ENCODE measurements at regions not wholly inside any gene's neighbourhood (a gene's known extent, or its start where the extent isn't known, plus 50 kb on each side); places are given as distances from the start of the nearest gene placed in this dataset.

DNA sequence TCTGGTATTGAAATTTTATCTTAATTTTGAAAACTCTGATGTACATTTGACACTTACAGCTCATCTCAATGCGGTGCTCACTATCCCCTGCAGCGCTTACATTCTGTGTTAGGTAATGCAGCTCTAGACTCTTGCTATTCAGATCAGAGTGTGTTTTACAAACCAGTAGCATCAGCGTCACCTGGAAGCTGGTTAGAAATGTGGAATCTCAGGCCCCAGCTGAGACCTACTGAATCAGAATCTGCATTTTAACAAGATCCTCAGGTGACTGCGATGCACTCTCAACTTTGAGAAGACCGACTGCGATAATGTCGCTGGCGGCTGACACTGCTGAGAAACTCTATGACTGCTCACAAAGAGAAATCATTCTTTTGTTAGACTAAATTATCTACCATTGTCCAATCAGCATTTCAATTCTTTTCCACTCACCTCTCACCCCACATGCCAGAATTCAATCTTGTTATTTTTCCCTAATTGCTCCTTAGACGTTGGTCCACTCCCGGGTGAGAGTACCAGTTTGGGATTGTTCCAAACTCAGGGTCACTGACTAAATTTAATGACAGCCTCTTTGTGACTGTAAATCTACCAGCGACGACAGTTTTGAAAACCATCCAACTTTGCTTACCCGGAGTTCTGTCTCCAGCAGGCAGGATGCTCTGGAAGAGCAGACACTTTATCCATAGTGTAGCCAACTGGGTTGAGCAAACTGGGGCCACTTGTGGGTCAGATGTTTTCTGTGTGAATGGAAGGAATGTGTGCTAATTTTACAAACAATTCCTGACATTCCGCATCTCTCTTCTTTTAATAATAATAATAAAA is 140.1 kb upstream of the BTBD3 start:
- Mint-ChIP-seq H3K9me3 (peaks cover 4% of the 10 kb centered on the region), H3K4me3 (no peak overlapping the region), H3K36me3 (ENCODE audit: low read depth) (no peaks in the 10 kb centered on the region), H3K27ac (no peak overlapping the region), H3K4me1 (ENCODE audit: low read depth) (no peaks in the 10 kb centered on the region), H3K27me3 (no peaks in the 10 kb centered on the region)
- no peak for DNase-seq

DNA sequence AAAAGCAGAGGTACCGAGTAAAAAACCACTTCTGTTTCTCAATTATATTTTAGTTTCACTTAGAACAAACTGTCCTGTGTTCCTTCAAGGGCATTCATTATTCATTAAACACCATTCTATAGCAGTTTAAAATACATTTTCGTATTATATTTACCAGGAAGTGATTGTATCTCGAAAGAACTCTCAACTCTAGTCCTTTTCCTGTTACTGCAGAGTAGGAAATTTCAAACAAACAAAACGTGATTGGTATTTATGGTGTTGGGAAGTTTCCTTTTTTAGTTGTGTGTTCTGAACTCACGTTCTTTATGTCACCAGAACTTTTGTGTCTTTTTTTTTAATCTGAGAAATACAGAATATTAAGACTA is 139.5 kb upstream of the BTBD3 start:
- Mint-ChIP-seq H3K36me3 (ENCODE audit: low read depth) (no peaks in the 10 kb centered on the region), H3K4me1 (ENCODE audit: low read depth) (no peaks in the 10 kb centered on the region), H3K27ac (no peak overlapping the region), H3K9me3 (no peaks in the 10 kb centered on the region), H3K4me3 (no peak overlapping the region), H3K27me3 (no peaks in the 10 kb centered on the region)
- DNase-seq, result no peak

DNA sequence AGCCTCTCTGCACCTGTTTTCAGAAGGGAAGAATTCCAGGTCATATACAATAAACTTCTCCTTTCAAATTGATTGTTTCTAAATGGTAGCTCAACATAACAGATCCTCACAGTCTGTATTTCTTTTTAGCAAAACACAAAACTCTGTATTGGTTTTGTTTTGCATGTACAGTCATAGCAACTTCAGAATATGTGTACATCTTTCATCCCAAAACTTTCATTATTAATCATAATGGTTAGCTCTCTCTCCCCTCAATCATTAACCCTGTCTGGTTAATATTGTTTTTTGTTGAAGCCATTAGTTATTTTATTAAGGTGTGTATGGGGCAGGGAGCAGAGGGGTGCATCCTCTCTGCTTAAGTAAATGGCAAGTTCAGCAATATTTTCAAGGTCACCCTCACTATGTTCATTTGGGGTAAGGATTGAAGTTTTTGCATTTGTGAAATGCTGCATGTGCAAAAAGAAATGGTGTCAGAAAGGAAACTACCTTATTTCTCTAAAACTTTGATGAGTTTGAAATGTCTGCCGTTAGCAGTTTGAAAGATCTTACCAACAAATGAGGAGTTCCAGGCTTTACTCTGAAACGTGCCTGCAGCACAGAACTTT is 136.8 kb upstream of the BTBD3 start:
- Mint-ChIP-seq H3K36me3 (ENCODE audit: low read depth) (no peaks in the 10 kb centered on the region), H3K27ac (no peak overlapping the region), H3K4me3 (no peak overlapping the region), H3K27me3 (no peaks in the 10 kb centered on the region), H3K9me3 (no peaks in the 10 kb centered on the region), H3K4me1 (ENCODE audit: low read depth) (peaks cover 2% of the 10 kb centered on the region)
- DNase-seq, result no peak

DNA sequence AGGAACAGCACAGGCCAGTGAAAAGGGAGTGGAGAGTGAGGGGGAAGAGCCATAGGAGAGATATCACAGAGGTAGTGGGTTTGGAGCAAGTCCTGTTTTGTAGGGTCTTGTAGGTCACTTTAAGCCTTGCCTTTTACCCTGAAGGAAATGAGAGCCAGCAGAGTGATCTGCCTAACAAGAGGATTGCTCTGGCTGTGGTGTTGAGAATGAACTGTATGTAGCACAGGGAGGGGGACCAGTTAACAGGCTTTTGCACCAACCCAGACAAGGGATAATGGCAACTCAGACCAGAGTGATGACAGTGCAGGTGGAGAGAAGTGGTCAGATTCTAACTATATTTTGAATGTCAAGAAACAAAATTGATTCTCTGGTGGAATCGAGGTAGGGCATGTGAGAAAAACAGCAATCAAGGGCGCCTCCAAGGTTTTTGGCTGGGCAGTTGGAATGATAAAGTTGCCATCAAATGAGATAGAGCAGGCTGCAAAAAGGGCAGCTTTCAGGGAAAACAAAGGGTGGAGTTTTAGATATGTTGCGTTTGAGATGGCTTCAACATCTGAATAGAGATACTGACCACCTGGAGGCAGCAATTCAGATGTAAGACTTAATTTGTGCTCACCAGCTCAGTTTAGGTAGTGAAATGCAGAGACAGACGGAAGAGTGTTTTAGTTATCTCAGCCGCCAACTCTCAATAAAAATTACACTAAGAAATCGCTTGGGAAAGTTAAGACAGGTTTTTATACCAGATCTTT is 134.4 kb upstream of the BTBD3 start:
- Mint-ChIP-seq H3K27me3 (no peaks in the 10 kb centered on the region), H3K4me1 (ENCODE audit: low read depth) (peaks cover 2% of the 10 kb centered on the region), H3K4me3 (no peak overlapping the region), H3K27ac (no peak overlapping the region), H3K9me3 (peaks cover 2% of the 10 kb centered on the region), H3K36me3 (ENCODE audit: low read depth) (no peaks in the 10 kb centered on the region)
- no peak for DNase-seq

- Mint-ChIP-seq H3K9me3 (peaks cover 2% of the 10 kb centered on the region), H3K36me3 (ENCODE audit: low read depth) (no peaks in the 10 kb centered on the region), H3K27ac (no peak overlapping the region), H3K4me3 (no peak overlapping the region), H3K4me1 (ENCODE audit: low read depth) (peaks cover 2% of the 10 kb centered on the region), H3K27me3 (no peaks in the 10 kb centered on the region)
- no peak for DNase-seq
Measured at GRCh38 chr20:11785885-11786507, 131.7 kb upstream of the BTBD3 start.

DNA sequence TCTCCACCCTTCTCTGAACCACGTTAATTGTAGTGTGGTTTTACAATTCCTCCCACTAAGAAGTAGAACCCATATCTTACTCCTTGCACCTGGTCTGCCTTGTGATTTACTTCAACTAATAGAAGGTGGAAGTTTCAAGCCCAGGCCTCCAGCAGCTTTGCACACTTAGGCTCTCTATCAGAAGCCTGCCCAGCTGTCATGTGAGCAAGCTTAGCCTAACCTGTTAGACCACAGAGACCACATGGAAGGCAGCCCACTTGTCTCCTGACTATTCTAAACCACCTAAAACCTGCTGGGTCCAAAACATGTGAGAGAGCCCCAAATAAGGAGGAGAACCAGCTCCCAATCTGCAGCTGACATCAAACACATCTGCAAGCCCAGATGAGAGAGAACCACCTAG is 127.6 kb upstream of the BTBD3 start:
- H3K4me3 Mint-ChIP-seq, result no peak overlapping the region
- no peaks in the 10 kb centered on the region for H3K27me3 Mint-ChIP-seq
- H3K4me1 Mint-ChIP-seq (ENCODE audit: low read depth), result peaks cover 2% of the 10 kb centered on the region
- no peak overlapping the region for H3K27ac Mint-ChIP-seq
- no peaks in the 10 kb centered on the region for H3K36me3 Mint-ChIP-seq (ENCODE audit: low read depth)
- DNase-seq, result no peak
- peaks cover 2% of the 10 kb centered on the region for H3K9me3 Mint-ChIP-seq

DNA sequence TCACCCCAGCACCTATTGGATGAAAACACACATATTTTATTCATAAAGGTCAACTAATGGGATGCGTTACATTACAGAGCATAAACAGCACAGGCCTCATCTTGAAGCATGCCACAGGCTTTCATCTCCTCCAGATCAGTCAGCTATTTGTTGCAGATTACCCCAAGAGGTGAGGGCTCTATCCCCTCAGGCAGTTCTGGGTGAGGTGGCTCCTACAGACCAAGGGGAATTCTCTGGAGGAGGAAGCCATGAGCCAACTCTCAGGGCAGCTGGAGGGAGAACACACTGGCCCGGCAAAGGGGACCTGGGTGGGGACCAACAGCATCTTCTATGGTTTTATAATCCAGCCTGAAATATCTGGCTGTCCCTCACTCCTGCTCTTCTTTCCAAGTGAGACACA is 126.4 kb upstream of the BTBD3 start:
- no peak for DNase-seq
- H3K27me3 Mint-ChIP-seq, result no peaks in the 10 kb centered on the region
- H3K4me3 Mint-ChIP-seq, result no peak overlapping the region
- H3K9me3 Mint-ChIP-seq, result peaks cover 4% of the 10 kb centered on the region
- no peak overlapping the region for H3K27ac Mint-ChIP-seq
- no peaks in the 10 kb centered on the region for H3K36me3 Mint-ChIP-seq (ENCODE audit: low read depth)
- H3K4me1 Mint-ChIP-seq (ENCODE audit: low read depth), result no peaks in the 10 kb centered on the region

GRCh38 chr20:11791835-11792567 is 125.7 kb upstream of the BTBD3 start:
- Mint-ChIP-seq H3K9me3 (peaks cover 4% of the 10 kb centered on the region), H3K4me1 (ENCODE audit: low read depth) (no peaks in the 10 kb centered on the region), H3K27me3 (no peaks in the 10 kb centered on the region), H3K27ac (no peak overlapping the region), H3K36me3 (ENCODE audit: low read depth) (no peaks in the 10 kb centered on the region), H3K4me3 (no peak overlapping the region)
- DNase-seq, result no peak

DNA sequence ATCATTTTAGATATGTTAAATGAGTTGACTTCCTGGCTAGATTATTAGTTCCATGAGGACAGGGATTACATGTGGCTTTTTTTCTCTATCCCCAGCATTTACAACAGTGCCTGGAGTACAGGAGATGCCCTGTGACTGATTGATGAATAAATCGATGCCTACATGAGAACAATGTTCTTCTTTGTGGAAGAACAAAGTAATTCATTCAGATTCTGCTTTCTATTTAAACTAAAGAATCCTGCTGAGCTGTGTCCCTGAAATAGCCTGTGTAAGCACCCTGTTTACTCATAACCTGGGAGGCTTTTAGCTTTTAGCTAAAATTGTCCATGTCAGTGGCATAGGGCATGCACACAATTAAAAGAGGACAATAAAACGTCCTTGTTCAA is 125.1 kb upstream of the BTBD3 start:
- Mint-ChIP-seq H3K9me3 (peaks cover 4% of the 10 kb centered on the region), H3K4me1 (ENCODE audit: low read depth) (no peaks in the 10 kb centered on the region), H3K27me3 (no peaks in the 10 kb centered on the region), H3K36me3 (ENCODE audit: low read depth) (no peaks in the 10 kb centered on the region), H3K27ac (no peak overlapping the region), H3K4me3 (no peak overlapping the region)
- DNase-seq, result no peak

- Mint-ChIP-seq H3K9me3 (peaks cover 2% of the 10 kb centered on the region), H3K27ac (no peak overlapping the region), H3K36me3 (ENCODE audit: low read depth) (no peaks in the 10 kb centered on the region), H3K4me1 (ENCODE audit: low read depth) (no peaks in the 10 kb centered on the region), H3K27me3 (no peaks in the 10 kb centered on the region), H3K4me3 (no peak overlapping the region)
- DNase-seq, result no peak
Measured at GRCh38 chr20:11794525-11794924, 123.2 kb upstream of the BTBD3 start.

GRCh38 chr20:11795071-11795615 is 122.5 kb upstream of the BTBD3 start:
- Mint-ChIP-seq H3K4me3 (no peak overlapping the region), H3K4me1 (ENCODE audit: low read depth) (no peaks in the 10 kb centered on the region), H3K27ac (no peak overlapping the region), H3K9me3 (peaks cover 2% of the 10 kb centered on the region), H3K27me3 (no peaks in the 10 kb centered on the region), H3K36me3 (ENCODE audit: low read depth) (no peaks in the 10 kb centered on the region)
- no peak for DNase-seq

- DNase-seq, result no peak
- Mint-ChIP-seq H3K36me3 (ENCODE audit: low read depth) (no peaks in the 10 kb centered on the region), H3K27ac (no peak overlapping the region), H3K27me3 (no peaks in the 10 kb centered on the region), H3K4me1 (ENCODE audit: low read depth) (no peaks in the 10 kb centered on the region), H3K9me3 (peaks cover 2% of the 10 kb centered on the region), H3K4me3 (no peak overlapping the region)
Measured at GRCh38 chr20:11796026-11796425, 121.7 kb upstream of the BTBD3 start.

DNA sequence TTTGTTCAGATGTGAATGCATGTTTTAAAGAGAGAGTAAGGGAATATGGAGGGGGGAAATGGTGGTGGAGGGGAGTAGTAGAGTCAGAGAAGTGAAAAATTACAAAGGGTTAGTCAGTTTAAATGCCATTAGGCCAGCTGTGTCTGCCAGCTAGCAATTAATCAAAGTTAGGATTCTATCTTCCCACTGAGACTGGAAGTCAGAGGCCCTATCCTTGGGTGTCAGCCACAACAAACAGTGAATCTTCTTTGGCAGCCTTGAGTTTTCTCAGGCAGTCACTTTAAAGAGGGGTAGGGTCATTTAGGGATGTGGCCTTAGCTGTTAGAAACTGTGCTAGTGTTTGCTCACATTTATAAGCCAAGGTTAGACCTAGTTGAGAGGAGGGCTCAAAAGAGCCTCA is 120.5 kb upstream of the BTBD3 start:
- Mint-ChIP-seq H3K4me3 (no peak overlapping the region), H3K36me3 (ENCODE audit: low read depth) (no peaks in the 10 kb centered on the region), H3K27me3 (no peaks in the 10 kb centered on the region), H3K27ac (no peak overlapping the region), H3K9me3 (peaks cover 2% of the 10 kb centered on the region), H3K4me1 (ENCODE audit: low read depth) (no peaks in the 10 kb centered on the region)
- no peak for DNase-seq

- Mint-ChIP-seq H3K36me3 (ENCODE audit: low read depth) (no peaks in the 10 kb centered on the region), H3K9me3 (peaks cover 2% of the 10 kb centered on the region), H3K4me3 (no peak overlapping the region), H3K4me1 (ENCODE audit: low read depth) (no peaks in the 10 kb centered on the region), H3K27ac (no peak overlapping the region), H3K27me3 (no peaks in the 10 kb centered on the region)
- no peak for DNase-seq
Measured at GRCh38 chr20:11799281-11799684, 118.4 kb upstream of the BTBD3 start.
